Kidney epithelial cell (primary cell): ENCODE measurements at regions not wholly inside any gene's neighbourhood (a gene's known extent, or its start where the extent isn't known, plus 50 kb on each side); places are given as distances from the start of the nearest gene placed in this dataset.

Source experiments
- DNase-seq: peaks from one replicate; pipeline ENCODE4 v3.0.0-alpha.2; 2010; ENCODE audit warnings: low read depth
- H3K27me3 ChIP-seq: 2 replicates; pipeline ENCODE4 v1.6.0; 2011; ENCODE audit warnings: low read length; ENCODE audit not compliant: control insufficient read depth, insufficient read depth
- H3K36me3 ChIP-seq: 2 replicates; pipeline ENCODE4 v1.5.1; 2011; ENCODE audit warnings: low read length; ENCODE audit not compliant: control insufficient read depth, insufficient read depth
- H3K4me3 ChIP-seq: 2 replicates; pipeline ENCODE4 v1.5.1; 2011; ENCODE audit warnings: low read depth, mild to moderate bottlenecking, control low read depth, low read length
- CTCF ChIP-seq: IDR thresholded peaks from 2 replicates; pipeline ENCODE4 v1.5.1; 2011; ENCODE audit warnings: mild to moderate bottlenecking, moderate library complexity, low read length, control low read depth, inconsistent platforms; ENCODE audit not compliant: insufficient read depth, poor library complexity, severe bottlenecking

- Histone ChIP-seq H3K4me3 (no peak overlapping the region), H3K36me3 (no peaks in the 10 kb centered on the region), H3K27me3 (no peaks in the 10 kb centered on the region)
- DNase-seq: no peak
- no peak for TF ChIP-seq CTCF
These were observed 222.3 kb upstream of the ZC3H15 start for GRCh38 chr2:186263673-186264250.

- TF ChIP-seq CTCF: no peak
These were observed 216.5 kb upstream of the ZC3H15 start for GRCh38 chr2:186269536-186269935.

GRCh38 chr2:186273953-186274352 lies 212.1 kb upstream of the ZC3H15 start:
- Histone ChIP-seq H3K27me3 (no peaks in the 10 kb centered on the region), H3K36me3 (no peaks in the 10 kb centered on the region), H3K4me3 (no peak overlapping the region)
- DNase-seq: no peak
- TF ChIP-seq CTCF: no peak

More at GRCh38 chr2:186269536-186269935, 216.5 kb upstream of the ZC3H15 start:
- Histone ChIP-seq H3K4me3 (no peak overlapping the region), H3K36me3 (no peaks in the 10 kb centered on the region), H3K27me3 (no peaks in the 10 kb centered on the region)
- DNase-seq: no peak

GRCh38 chr2:186274936-186275575 lies 211.0 kb upstream of the ZC3H15 start:
- Histone ChIP-seq H3K4me3 (no peak overlapping the region), H3K36me3 (no peaks in the 10 kb centered on the region), H3K27me3 (no peaks in the 10 kb centered on the region)
- no peak for TF ChIP-seq CTCF
- DNase-seq: peak; percentile 4

- Histone ChIP-seq H3K4me3 (no peak overlapping the region), H3K36me3 (no peaks in the 10 kb centered on the region), H3K27me3 (no peaks in the 10 kb centered on the region)
- no peak for TF ChIP-seq CTCF
- no peak for DNase-seq
These were observed 209.2 kb upstream of the ZC3H15 start for GRCh38 chr2:186276909-186277308.

- no peak for TF ChIP-seq CTCF
- Histone ChIP-seq H3K27me3 (no peaks in the 10 kb centered on the region), H3K36me3 (no peaks in the 10 kb centered on the region), H3K4me3 (no peak overlapping the region)
- no peak for DNase-seq
These were observed 204.3 kb upstream of the ZC3H15 start for GRCh38 chr2:186281726-186282125.
